Skin epidermis (tissue), 12 donors: ENCODE measurements at regions not wholly inside any gene's neighbourhood (a gene's known extent, or its start where the extent isn't known, plus 50 kb on each side); places are given as distances from the start of the nearest gene placed in this dataset.

Source experiments
- H3K27ac ChIP-seq, 21 experiments: fragments of 200-600 bp; sonication (generic) in 11 of 21; one replicate each; pipeline ENCODE4 v1.5.0; 2020; ENCODE audit warnings: mild to moderate bottlenecking in 3 of 21, inconsistent platforms in 2 of 21, moderate library complexity in 2 of 21
- H3K4me3 ChIP-seq, 7 experiments: fragments of 200-600 bp; sonication (generic) in 2 of 7; one replicate each; pipeline ENCODE4 v1.5.0; 2020; ENCODE audit warnings: inconsistent platforms in 2 of 7, mild to moderate bottlenecking in 2 of 7, moderate library complexity in 1 of 7

- Histone ChIP-seq H3K27ac (no peak overlapping the region), H3K4me3 (no peak overlapping the region)
Measured at GRCh38 chr5:107295914-107296313, 374.8 kb downstream of the EFNA5 start.

DNA sequence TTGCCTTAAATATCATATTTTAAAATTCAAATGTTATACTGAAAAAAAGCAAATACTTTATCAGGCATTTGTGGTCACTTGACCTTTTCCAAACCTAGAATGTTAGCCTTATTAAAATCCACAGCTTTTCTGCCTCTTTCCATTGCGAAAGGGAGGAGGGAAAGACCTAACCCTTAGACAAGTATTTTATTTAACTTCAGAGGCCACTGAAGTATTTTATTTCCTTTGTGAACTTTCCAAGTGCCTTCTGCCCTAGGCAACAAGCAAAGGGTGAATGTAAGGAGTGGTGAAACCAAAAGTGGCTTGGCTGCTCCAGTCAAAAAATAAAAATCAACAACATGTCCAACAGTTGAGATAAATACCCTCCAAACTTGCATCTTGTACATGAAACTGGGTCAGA is 376.1 kb downstream of the EFNA5 start:
- Histone ChIP-seq H3K4me3 (no peak overlapping the region), H3K27ac (peak overlapping the region in 2 of 21 experiments; percentile 6 to 31)

DNA sequence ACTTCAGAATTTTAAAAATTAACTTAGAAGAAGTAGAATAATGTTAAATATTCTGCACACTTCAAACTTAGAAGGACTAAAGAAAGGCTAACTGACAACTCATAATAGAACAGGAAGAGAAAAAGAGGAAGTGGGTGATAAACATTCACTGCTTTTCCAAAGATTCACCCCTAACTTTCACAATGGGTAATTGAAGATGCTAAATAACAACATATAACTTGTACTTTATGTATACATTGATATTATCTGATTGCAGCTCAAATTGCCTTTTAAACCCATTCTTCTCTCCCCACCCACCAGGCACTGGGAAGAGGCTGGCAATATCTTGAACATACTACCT is 376.6 kb downstream of the EFNA5 start:
- H3K27ac ChIP-seq = no peak overlapping the region
- H3K4me3 ChIP-seq = no peak overlapping the region

DNA sequence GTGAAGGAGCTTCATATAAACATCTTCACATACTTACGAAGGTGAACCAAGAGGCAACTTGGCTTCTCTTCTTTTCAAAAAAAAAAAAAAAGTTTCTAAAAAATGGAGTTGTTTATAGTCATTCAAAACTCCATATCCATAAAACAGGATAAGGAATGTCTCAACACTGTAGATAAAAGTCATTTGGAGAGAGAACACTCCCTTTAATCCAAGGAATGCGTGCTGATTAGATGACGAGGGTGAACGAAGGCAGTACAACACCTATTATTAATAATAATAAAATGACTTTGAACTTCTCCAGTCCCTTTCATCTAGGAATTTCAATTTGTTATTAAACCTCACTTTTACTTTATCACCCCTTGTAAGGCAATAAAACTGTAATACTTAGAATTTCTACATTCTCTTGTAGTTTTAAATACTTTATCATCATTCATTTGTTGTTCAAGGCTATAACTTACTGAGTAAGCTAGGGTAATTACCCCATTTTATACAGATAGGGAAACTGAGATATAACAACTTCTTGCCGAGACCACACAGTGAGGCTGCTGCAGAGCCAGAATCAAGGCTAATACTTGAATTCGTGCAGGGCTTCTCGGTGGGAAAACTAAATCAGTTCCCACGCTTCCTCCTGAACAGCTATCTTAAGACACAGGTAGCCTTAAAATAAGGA is 377.1 kb downstream of the EFNA5 start:
- Histone ChIP-seq H3K27ac (no peak overlapping the region), H3K4me3 (no peak overlapping the region)

GRCh38 chr5:107291866-107292265 is 378.9 kb downstream of the EFNA5 start:
- no peak overlapping the region for H3K4me3 ChIP-seq
- H3K27ac ChIP-seq = no peak overlapping the region

DNA sequence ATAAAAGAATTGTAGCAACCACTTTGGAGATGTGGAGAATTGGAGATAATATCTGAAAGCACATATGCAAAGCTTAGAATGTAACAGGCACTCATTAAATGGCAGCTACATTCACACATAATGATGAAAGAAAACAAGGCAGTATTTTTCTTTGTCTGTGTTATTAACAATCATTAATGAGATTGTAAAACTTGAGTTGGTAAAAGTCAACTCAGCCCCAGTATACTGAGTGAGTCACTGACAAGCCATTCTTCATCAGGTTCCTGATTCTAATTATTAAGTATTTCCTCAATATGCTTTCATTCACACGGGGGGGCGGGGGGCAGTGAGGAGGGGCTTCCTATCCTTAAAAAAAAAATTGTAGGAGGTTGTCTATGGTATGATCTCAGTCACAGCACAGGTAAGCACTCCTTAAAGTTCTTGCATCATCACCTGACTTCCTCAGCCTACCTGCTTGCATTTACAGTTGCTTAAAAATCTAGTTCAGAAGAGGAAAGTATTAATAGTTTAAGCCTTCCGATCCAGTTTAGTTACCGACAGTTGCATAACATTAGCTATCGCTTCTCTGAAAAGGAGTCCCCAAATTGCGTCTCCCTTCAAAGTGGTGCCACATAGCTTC is 379.8 kb downstream of the EFNA5 start:
- Histone ChIP-seq H3K27ac (peak overlapping the region in 2 of 21 experiments; percentile 37 to 48), H3K4me3 (no peak overlapping the region)

DNA sequence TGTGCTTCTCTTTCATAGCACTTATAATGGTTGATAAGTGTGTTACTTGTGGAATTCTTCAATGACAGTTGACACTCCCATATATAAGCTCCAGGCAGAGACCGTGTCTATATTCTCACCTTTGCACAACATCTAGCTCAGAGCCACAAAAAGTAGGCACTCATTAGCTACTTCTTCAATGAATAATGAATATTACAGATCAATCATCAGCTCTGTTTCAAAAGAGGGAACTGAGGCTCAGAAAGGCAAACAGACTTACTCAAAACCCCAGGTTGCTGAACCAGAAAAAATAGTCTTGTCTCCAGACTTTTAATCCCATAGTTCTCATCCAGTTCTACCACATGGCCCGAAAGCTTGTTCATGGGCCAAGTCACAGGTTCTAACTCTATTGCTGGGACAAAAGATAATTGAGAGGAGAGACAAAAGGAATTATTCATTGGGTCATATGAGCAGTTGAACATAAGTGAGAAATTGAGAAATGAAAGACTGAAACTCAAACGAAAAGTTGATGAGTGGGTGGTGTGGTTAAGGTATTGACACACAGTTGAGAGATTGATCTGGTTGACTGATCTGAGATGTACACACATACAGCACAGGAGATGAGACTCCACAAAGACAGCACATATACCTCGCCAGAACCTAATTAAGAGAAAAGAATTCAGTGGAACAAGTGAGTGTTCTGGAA is 381.6 kb downstream of the EFNA5 start:
- H3K27ac ChIP-seq = peak overlapping the region in 4 of 21 experiments; percentile 12 to 48 (median 20)
- H3K4me3 ChIP-seq = no peak overlapping the region

DNA sequence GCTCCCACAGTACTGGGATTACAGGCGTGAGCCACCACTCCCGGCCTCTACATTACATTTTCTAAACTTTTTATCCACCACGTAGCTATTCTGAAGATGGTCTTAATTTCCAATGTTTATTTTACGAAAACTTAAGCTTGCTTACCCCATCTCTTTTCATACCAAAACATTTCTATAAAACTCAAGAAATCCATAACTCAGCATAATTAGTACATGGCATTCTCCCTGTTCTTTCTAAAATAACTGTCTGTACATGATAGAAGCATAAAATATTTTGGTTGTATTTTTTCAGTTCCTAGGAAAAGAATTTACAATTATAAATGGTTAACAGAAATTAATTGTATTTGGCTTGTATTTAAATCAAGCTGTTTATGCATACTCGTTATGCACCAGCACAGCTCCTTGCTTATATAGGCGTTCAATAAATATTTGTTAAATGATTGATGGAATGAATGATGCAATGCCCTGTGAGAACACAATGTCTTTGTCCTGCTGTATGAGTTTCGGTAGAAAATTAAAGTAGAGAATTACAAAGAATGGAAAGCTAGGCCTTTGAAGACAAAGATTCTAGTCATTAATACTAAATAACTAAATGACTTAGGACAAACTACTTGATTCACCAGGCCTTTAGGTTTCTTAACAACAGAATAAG is 384.2 kb downstream of the EFNA5 start:
- Histone ChIP-seq H3K27ac (peak overlapping the region in 1 of 21 experiments; percentile 41), H3K4me3 (no peak overlapping the region)

DNA sequence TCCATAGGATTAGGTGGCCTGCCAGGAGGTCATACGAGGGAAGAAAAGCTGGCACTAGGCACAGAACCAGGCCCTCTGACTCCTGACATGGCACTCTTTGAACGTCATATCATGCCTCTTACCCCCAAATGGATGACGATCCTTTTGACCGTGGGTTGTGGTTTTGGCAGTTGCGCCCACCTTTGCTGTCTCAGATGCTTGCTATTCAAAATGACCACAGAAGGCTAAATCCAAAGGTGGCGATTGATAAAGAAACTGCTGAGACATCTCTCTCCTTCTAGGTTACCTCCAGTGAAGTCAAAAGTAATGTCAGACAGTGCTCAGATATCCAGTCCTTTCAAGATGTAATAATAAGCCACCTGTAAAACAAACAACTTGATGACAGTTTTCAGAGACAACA is 385.0 kb downstream of the EFNA5 start:
- H3K27ac ChIP-seq = peak overlapping the region in 2 of 21 experiments; percentile 1 to 41
- no peak overlapping the region for H3K4me3 ChIP-seq

DNA sequence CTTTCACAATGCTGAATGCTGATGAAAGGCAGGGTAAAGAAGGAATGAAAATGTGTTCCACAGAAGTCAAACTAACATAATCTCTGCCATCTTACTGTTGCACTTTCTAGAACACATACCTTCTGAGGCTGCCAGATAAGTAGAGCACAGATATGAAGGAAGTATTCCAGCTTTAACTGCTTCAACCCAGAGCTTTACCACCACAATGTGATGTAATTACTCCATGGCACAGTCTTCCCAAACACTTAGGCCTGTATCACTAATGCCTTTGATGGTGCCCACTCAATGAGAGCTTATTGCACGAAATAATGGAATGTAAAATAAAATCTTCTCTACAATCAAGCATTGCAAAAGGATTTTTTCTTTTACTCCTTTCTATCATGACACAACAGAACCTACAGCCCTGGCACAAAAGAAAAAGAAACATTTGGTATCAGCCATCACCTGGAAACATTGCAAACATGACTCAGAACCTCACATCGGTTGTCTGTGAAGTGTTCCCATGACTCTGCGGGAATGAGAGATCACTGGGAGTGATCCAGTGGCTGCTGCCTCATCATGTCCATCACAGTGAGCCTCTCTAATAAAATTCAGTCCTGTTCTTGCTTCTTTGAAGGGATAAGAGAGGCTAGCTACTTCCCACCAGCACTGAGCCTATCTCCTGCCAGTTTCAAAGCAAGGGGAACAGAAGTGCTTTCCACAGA is 385.8 kb downstream of the EFNA5 start:
- no peak overlapping the region for H3K4me3 ChIP-seq
- peak overlapping the region in 2 of 21 experiments; percentile 24 to 41 for H3K27ac ChIP-seq

GRCh38 chr5:107282061-107282460 is 388.7 kb downstream of the EFNA5 start:
- H3K4me3 ChIP-seq = no peak overlapping the region

DNA sequence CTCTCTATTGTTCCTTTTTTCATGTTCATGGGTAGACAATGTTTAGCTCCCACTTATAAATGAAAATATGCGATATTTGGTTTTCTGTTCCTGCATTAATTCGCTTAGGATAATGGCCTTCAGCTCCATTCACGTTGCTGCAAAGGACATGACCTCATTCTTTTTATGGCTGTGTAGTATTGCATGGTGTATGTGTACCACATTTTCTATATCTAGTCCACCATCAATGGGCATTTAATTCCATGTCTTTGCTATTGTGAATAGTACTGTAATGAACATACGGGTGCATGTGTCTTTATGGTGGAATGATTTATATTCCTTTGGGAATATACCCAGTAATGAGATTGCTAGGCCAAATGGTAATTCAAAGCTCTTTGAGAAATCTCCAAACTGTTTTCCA is 392.0 kb downstream of the EFNA5 start:
- H3K4me3 ChIP-seq = no peak overlapping the region
- no peak overlapping the region for H3K27ac ChIP-seq

More at GRCh38 chr5:107282061-107282460, 388.7 kb downstream of the EFNA5 start:
- no peak overlapping the region for H3K27ac ChIP-seq

GRCh38 chr5:107277485-107278125 is 393.1 kb downstream of the EFNA5 start:
- Histone ChIP-seq H3K27ac (no peak overlapping the region), H3K4me3 (no peak overlapping the region)

DNA sequence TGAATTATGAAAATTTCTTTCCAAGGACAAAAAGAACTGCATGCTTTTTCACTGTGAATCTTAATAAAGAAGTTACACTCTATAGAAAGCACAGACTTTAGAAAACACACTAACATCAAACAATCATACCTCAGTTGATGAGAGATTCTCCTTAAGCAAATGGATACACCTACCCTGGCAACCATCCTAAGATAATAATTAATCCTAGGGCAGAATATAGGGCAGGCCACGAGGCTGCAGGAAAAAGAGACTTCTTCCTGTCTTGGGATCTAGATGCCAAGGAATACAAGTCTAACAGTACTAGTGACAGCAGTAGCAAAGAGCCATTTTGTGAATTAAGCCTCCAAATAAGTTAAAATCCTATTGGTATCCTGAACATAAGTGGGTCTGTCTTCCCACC is 395.4 kb downstream of the EFNA5 start:
- Histone ChIP-seq H3K4me3 (no peak overlapping the region), H3K27ac (no peak overlapping the region)

DNA sequence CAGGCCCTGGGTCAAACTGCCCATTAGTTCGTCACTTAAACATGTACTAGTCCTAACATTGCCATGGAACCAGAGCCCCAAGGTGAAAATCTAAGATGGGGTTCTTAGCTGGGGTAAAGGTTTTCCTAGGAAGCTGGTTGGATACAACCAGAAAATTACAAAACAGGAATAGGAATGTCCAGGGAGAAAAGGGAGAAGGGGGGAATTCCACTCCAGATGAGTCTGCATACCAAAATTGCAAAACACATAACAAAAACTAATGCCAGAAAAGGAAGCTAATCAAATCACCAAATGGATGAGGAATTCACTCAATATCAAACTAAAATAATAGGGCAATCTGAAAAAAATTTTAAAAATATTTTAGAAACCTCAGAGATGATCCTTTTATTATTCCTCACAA is 396.2 kb downstream of the EFNA5 start:
- Histone ChIP-seq H3K4me3 (no peak overlapping the region), H3K27ac (peak overlapping the region in 1 of 21 experiments; percentile 5)

DNA sequence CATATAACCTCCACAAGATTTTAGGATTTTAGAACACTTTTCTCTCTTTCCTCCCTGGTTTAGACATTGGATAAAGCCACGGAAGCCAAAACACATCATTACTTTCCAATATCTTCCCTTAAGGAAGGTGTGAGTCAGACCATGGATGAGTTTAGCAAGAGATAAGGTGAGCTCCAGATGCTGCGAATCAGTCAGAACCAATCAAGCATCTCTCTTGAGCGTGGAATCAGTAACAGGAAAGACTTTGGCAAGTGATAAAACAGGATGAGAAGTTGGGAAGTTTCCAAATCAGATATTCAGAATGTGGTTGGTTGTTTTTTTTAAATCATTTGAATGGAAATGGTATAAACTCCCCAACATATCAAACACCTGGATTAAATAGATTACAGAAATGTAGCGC is 397.8 kb downstream of the EFNA5 start:
- no peak overlapping the region for H3K4me3 ChIP-seq
- H3K27ac ChIP-seq = no peak overlapping the region

DNA sequence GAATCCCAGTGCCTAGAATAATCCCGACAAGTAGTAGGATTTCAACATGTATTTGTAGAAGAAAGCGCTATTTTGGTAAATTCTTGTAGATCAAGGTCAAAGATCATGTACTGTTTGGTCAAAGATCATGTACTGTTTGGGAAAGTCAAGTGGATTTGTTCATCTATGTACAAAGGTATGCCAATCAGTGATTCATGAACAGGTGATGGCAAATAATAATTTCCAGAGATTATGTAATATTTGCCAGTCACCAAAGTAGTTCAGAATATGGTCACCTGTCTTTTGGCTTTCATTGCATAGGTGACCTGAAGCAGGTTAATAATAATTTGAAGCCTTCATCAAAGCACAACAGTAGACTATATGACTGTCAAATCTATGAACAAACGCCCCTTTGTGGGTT is 398.2 kb downstream of the EFNA5 start:
- no peak overlapping the region for H3K4me3 ChIP-seq
- H3K27ac ChIP-seq = no peak overlapping the region

DNA sequence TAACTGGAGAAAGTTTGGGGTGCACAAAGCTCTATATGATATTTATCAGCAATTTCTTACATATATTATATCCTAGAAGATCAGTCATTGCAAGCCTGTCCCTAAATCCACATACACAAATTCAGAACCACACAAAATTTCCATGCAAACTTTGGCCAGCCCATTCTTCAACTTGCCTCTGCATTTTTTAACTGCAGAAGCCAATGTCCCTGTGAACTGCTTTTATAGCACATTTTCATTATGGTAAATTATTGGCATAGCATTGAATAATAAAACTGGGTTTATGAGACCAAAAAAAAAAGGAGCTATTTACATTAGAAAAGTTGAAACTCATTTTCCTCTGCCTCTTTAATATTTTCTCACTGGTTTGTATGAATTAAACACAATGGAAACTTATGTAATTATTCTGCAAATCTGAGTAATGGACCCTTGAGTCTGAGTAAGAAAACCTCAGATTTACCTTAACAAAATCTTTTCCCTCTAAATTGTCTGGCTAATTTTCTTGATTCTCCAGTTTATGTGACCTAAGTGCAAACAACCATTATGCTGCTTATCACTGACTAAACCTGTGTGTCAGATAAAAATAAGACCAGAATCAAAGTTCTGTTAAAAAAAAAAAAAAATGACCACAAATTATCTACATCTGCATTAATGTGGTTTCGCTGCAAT is 398.9 kb downstream of the EFNA5 start:
- no peak overlapping the region for H3K4me3 ChIP-seq
- no peak overlapping the region for H3K27ac ChIP-seq

- Histone ChIP-seq H3K4me3 (no peak overlapping the region), H3K27ac (no peak overlapping the region)
Measured at GRCh38 chr5:107270561-107270960, 400.2 kb downstream of the EFNA5 start.
